H9 (cell line): ENCODE measurements at regions not wholly inside any gene's neighbourhood (a gene's known extent, or its start where the extent isn't known, plus 50 kb on each side); places are given as distances from the start of the nearest gene placed in this dataset.

Experiments used
- DNase-seq: peaks from one replicate; pipeline ENCODE4 v3.0.0-alpha.2; 2017
- H2AFZ ChIP-seq: one replicate; pipeline ENCODE4 v1.6.1; 2013; ENCODE audit warnings: mild to moderate bottlenecking, low read length, control low read depth, moderate library complexity
- H2AK5ac ChIP-seq: 2 replicates; pipeline ENCODE4 v1.6.1; 2013; ENCODE audit warnings: low read length, control low read depth, mixed read lengths; ENCODE audit not compliant: insufficient read length
- H2BK120ac ChIP-seq: one replicate; pipeline ENCODE4 v1.6.1; 2013; ENCODE audit warnings: low read depth, mild to moderate bottlenecking, low read length, control low read depth, inconsistent platforms; ENCODE audit not compliant: poor library complexity, severe bottlenecking
- H2BK12ac ChIP-seq: 2 replicates; pipeline ENCODE4 v1.6.1; 2013; ENCODE audit warnings: low read length, control low read depth, mixed read lengths, low read depth; ENCODE audit not compliant: insufficient read length
- H2BK15ac ChIP-seq: 2 replicates; pipeline ENCODE4 v1.6.1; 2013; ENCODE audit warnings: low read depth, low read length, control low read depth
- H2BK20ac ChIP-seq: one replicate; pipeline ENCODE4 v1.6.1; 2013; ENCODE audit warnings: low read depth, mild to moderate bottlenecking, low read length, control low read depth, inconsistent platforms; ENCODE audit not compliant: poor library complexity, severe bottlenecking
- H2BK5ac ChIP-seq: 2 replicates; pipeline ENCODE4 v1.6.1; 2013; ENCODE audit warnings: low read length, control low read depth, mixed read lengths; ENCODE audit not compliant: insufficient read length
- H3K14ac ChIP-seq: 2 replicates; pipeline ENCODE4 v1.6.1; 2013; ENCODE audit warnings: low read length, control low read depth; ENCODE audit not compliant: insufficient read depth
- H3K18ac ChIP-seq: 2 replicates; pipeline ENCODE4 v1.6.1; 2013; ENCODE audit warnings: low read depth, mild to moderate bottlenecking, mixed read lengths, low read length, control low read depth; ENCODE audit not compliant: insufficient read length
- H3K23ac ChIP-seq: 2 replicates; pipeline ENCODE4 v1.6.1; 2013; ENCODE audit warnings: low read length, control low read depth, mixed read lengths, low read depth; ENCODE audit not compliant: insufficient read length
- H3K23me2 ChIP-seq: 2 replicates; pipeline ENCODE4 v1.6.1; 2013; ENCODE audit warnings: low read depth, mild to moderate bottlenecking, mixed read lengths, low read length, control low read depth; ENCODE audit not compliant: insufficient read length, poor library complexity, severe bottlenecking
- H3K27ac ChIP-seq: 2 replicates; pipeline ENCODE4 v1.5.1; 2013; ENCODE audit warnings: low read length, control low read depth, mixed read lengths, low read depth; ENCODE audit not compliant: insufficient read length
- H3K27me3 ChIP-seq: 2 replicates; pipeline ENCODE4 v1.6.1; 2013; ENCODE audit warnings: low read length, control low read depth, inconsistent platforms; ENCODE audit not compliant: insufficient read depth
- H3K4ac ChIP-seq: 2 replicates; pipeline ENCODE4 v1.6.1; 2013; ENCODE audit warnings: low read depth, mild to moderate bottlenecking, control low read depth, inconsistent platforms, low read length, moderate library complexity
- H3K4me1 ChIP-seq: 2 replicates; pipeline ENCODE4 v1.6.1; 2013; ENCODE audit warnings: low read length, control low read depth, inconsistent platforms; ENCODE audit not compliant: insufficient read depth
- H3K4me2 ChIP-seq: 2 replicates; pipeline ENCODE4 v1.6.1; 2013; ENCODE audit warnings: low read length, control low read depth, mixed read lengths; ENCODE audit not compliant: insufficient read length, insufficient read depth
- H3K56ac ChIP-seq: 2 replicates; pipeline ENCODE4 v1.6.1; 2013; ENCODE audit warnings: low read depth, mild to moderate bottlenecking, mixed read lengths, low read length, control low read depth; ENCODE audit not compliant: insufficient read length
- H3K79me1 ChIP-seq: 2 replicates; pipeline ENCODE4 v1.6.1; 2013; ENCODE audit warnings: low read depth, mild to moderate bottlenecking, moderate library complexity, low read length, control low read depth, inconsistent platforms; ENCODE audit not compliant: insufficient read depth, poor library complexity, severe bottlenecking
- H3K79me2 ChIP-seq: 2 replicates; pipeline ENCODE4 v1.6.1; 2013; ENCODE audit warnings: low read length, control low read depth, inconsistent platforms; ENCODE audit not compliant: insufficient read depth
- H3K9ac ChIP-seq: 2 replicates; pipeline ENCODE4 v1.6.1; 2013; ENCODE audit warnings: low read length, control low read depth, mixed read lengths; ENCODE audit not compliant: insufficient read length; ENCODE audit errors: extremely low read depth
- H3K9me3 ChIP-seq: one replicate; pipeline ENCODE4 v1.6.1; 2013; ENCODE audit warnings: low read depth, low read length, inconsistent platforms; ENCODE audit not compliant: control insufficient read depth
- H3T11ph ChIP-seq: one replicate; pipeline ENCODE4 v1.6.1; 2013; ENCODE audit warnings: mild to moderate bottlenecking, low read length, control low read depth, inconsistent platforms
- H4K20me1 ChIP-seq: one replicate; pipeline ENCODE4 v1.6.1; 2013; ENCODE audit not compliant: control insufficient read depth, insufficient read length, insufficient read depth
- H4K5ac ChIP-seq: 2 replicates; pipeline ENCODE4 v1.6.1; 2013; ENCODE audit warnings: low read depth, mild to moderate bottlenecking, mixed read lengths, low read length, control low read depth; ENCODE audit not compliant: insufficient read length
- H4K8ac ChIP-seq: replicated peaks from 2 replicates; pipeline ENCODE4 v1.6.1; 2013; ENCODE audit warnings: low read length, control low read depth, mixed read lengths, low read depth; ENCODE audit not compliant: insufficient read length
- H4K91ac ChIP-seq: 2 replicates; pipeline ENCODE4 v1.6.1; 2013; ENCODE audit warnings: low read depth, mild to moderate bottlenecking, moderate library complexity, mixed read lengths, low read length, control low read depth; ENCODE audit not compliant: insufficient read length
- H3K27ac Mint-ChIP-seq, 3 experiments: 2 replicates in 2 of 3; 3 replicates in 1 of 3; pipeline ENCODE4 v1.8.0; 2020 to 2021; ENCODE audit warnings: mixed read lengths in 3 of 3, mild to moderate bottlenecking in 1 of 3, moderate library complexity in 1 of 3
- H3K27me3 Mint-ChIP-seq: 2 replicates; pipeline ENCODE4 v1.8.0; 2021; ENCODE audit warnings: low read depth, mild to moderate bottlenecking, moderate library complexity, mixed read lengths
- H3K36me3 Mint-ChIP-seq, 3 experiments: 2 replicates in 2 of 3; 3 replicates in 1 of 3; pipeline ENCODE4 v1.8.0; 2020 to 2021; ENCODE audit warnings: low read depth in 3 of 3, mixed read lengths in 3 of 3; ENCODE audit not compliant: insufficient read depth in 1 of 3
- H3K4me1 Mint-ChIP-seq, 2 experiments: 2 replicates each; pipeline ENCODE4 v1.8.0; 2020; ENCODE audit warnings: mixed read lengths in 2 of 2
- H3K4me3 Mint-ChIP-seq, 2 experiments: 2 replicates in 1 of 2; 3 replicates in 1 of 2; pipeline ENCODE4 v1.8.0; 2020 to 2021; ENCODE audit warnings: mild to moderate bottlenecking in 2 of 2, mixed read lengths in 2 of 2, moderate library complexity in 1 of 2
- H3K9me3 Mint-ChIP-seq, 2 experiments: 2 replicates in 1 of 2; 3 replicates in 1 of 2; pipeline ENCODE4 v1.8.0; 2020; ENCODE audit warnings: mild to moderate bottlenecking in 2 of 2, mixed read lengths in 2 of 2, moderate library complexity in 1 of 2
- WGBS: extraction: QIAGEN DNeasy Blood & Tissue Kit; methylation state at CpG from one replicate; pipeline ENCODE4 v1.1.7; 2013; ENCODE audit warnings: missing lambda C conversion rate, low lambda C conversion rate, mixed read lengths; ENCODE audit not compliant: insufficient read length; ENCODE audit errors: extremely low coverage; 5-methylcytosine and 5-hydroxymethylcytosine counted together
- TF ChIP-seq, protein P1 (sequence below): fragments of 200-600 bp; sonication (generic); conservative IDR thresholded peaks from 3 replicates; pipeline ENCODE4 v1.8.0; 2021; ENCODE audit warnings: antibody characterized with exemption, mild to moderate bottlenecking

DNA sequence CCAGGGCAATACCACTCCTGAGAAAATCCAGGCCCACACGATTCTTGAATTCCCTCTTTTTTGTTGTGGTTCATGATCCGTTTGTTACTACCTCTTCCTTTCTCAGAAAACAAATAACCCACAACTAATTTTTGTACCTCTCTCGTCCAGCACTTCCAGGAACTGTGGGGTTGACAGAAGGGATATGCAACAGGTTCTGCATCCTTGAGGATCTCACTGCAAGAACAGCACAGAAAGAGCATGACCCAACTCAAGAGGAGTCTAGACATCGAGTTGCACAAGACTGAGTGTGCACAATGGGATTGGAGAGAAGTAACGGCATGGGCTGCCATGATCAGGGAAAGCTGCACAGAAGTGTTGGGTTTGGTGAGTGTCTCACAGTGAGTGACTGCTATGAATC is 533.3 kb downstream of the SOX2 start:
- no peak overlapping the region for H2BK5ac ChIP-seq
- no CpG with 5 or more reads among the region's 5 CpGs for WGBS
- no peak for DNase-seq

More for the DNA sequence above, 533.3 kb downstream of the SOX2 start:
- H4K91ac ChIP-seq: no peak overlapping the region
- no peak overlapping the region for H3K4me3 Mint-ChIP-seq
- H3K9ac ChIP-seq: no peak overlapping the region
- no peak overlapping the region for H3K56ac ChIP-seq
- H3K23me2 ChIP-seq: no peaks in the 10 kb centered on the region
- H3K18ac ChIP-seq: no peak overlapping the region
- H4K20me1 ChIP-seq: no peaks in the 10 kb centered on the region
- no peaks in the 10 kb centered on the region for H3K27me3 ChIP-seq
- no peak overlapping the region for H2BK15ac ChIP-seq
- peaks cover 0 to 1% (median 0%) of the 10 kb centered on the region in 3 experiments; a peak in 2 of 7 replicates for H3K36me3 Mint-ChIP-seq
- no peak overlapping the region for H2BK20ac ChIP-seq
- H2AFZ ChIP-seq: no peak overlapping the region
- no peaks in the 10 kb centered on the region for H3K9me3 ChIP-seq
- H2BK12ac ChIP-seq: no peak overlapping the region
- H3K27me3 Mint-ChIP-seq: no peaks in the 10 kb centered on the region; the same call in 1 of the 2 replicates
- H3K9me3 Mint-ChIP-seq: no peaks in the 10 kb centered on the region; a peak in 1 of 5 replicates
- no peak overlapping the region for H3K4ac ChIP-seq
- H3K14ac ChIP-seq: no peak overlapping the region
- H2AK5ac ChIP-seq: no peak overlapping the region
- no peaks in the 10 kb centered on the region for H3K79me1 ChIP-seq
- no peak overlapping the region for H3T11ph ChIP-seq
- H3K79me2 ChIP-seq: no peaks in the 10 kb centered on the region
- H4K5ac ChIP-seq: no peak overlapping the region
- no peak overlapping the region for H3K23ac ChIP-seq
- no peak overlapping the region for H3K4me2 ChIP-seq
- no peak overlapping the region for H3K27ac Mint-ChIP-seq
- peaks cover 10 to 11% of the 10 kb centered on the region in 2 experiments for H3K4me1 Mint-ChIP-seq
- H2BK120ac ChIP-seq: no peak overlapping the region
- H3K4me1 ChIP-seq: peaks cover 6% of the 10 kb centered on the region; the same call in 1 of the 2 replicates
- TF ChIP-seq, protein P1, sequence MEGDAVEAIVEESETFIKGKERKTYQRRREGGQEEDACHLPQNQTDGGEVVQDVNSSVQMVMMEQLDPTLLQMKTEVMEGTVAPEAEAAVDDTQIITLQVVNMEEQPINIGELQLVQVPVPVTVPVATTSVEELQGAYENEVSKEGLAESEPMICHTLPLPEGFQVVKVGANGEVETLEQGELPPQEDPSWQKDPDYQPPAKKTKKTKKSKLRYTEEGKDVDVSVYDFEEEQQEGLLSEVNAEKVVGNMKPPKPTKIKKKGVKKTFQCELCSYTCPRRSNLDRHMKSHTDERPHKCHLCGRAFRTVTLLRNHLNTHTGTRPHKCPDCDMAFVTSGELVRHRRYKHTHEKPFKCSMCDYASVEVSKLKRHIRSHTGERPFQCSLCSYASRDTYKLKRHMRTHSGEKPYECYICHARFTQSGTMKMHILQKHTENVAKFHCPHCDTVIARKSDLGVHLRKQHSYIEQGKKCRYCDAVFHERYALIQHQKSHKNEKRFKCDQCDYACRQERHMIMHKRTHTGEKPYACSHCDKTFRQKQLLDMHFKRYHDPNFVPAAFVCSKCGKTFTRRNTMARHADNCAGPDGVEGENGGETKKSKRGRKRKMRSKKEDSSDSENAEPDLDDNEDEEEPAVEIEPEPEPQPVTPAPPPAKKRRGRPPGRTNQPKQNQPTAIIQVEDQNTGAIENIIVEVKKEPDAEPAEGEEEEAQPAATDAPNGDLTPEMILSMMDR: no peak
- H4K8ac ChIP-seq: no peak overlapping the region
- H3K27ac ChIP-seq: no peak overlapping the region
